ENCODE measurements at regions not wholly inside any gene's neighbourhood (a gene's known extent, or its start where the extent isn't known, plus 50 kb on each side); places are given as distances from the start of the nearest gene placed in this dataset.
A peak's percentile ranks its signal among the peaks of the same experiment; 100 is the strongest.
"Not testable (repeated sequence)": the region's sequence is repeated elsewhere in the genome, so short reads cannot be mapped to it uniquely, and the experiment has no call there.

- Histone ChIP-seq H3K36me3 (ENCODE audit: control insufficient read depth in 4 of 4, insufficient read depth in 4 of 4, low read length in 4 of 4) (no peaks in the 10 kb centered on the region), H3K4me1 (ENCODE audit: control insufficient read depth in 5 of 5, insufficient read depth in 5 of 5, low read length in 5 of 5) (peaks cover 0 to 5% (median 0%) of the 10 kb centered on the region in 5 donors), H3K27me3 (ENCODE audit: control insufficient read depth in 3 of 3, insufficient read depth in 3 of 3, low read length in 2 of 3) (peaks cover 0 to 4% (median 0%) of the 10 kb centered on the region in 3 donors), H3K27ac (ENCODE audit: low read depth in 1 of 2, low read length in 1 of 2) (no peak overlapping the region), H3K4me3 (no peak overlapping the region), H3K9ac (ENCODE audit: insufficient read depth in 1 of 2, low read length in 2 of 2) (no peak overlapping the region), H3K9me3 (ENCODE audit: control insufficient read depth in 4 of 4, insufficient read depth in 3 of 4, low read length in 3 of 4) (no peaks in the 10 kb centered on the region)
- 72 to 88% methylated on average over 6 of the region's 6 CpGs for WGBS, 2 donors
- no peak for ATAC-seq (ENCODE audit: insufficient read depth, low FRiP score)
- no peak for DNase-seq
- TF ChIP-seq CTCF (IDR thresholded peaks at IDR 0.05; ENCODE audit: control extremely low read depth, extremely low read depth) = no peak
These were observed 480.7 kb downstream of the CD83 start for GRCh38 chr6:14598017-14598864.

GRCh38 chr6:14600306-14600705 is 482.7 kb downstream of the CD83 start:
- not testable (repeated sequence) for H3K4me1 ChIP-seq (ENCODE audit: control insufficient read depth in 5 of 5, insufficient read depth in 5 of 5, low read length in 5 of 5); H3K27ac ChIP-seq (ENCODE audit: low read depth in 1 of 2, low read length in 1 of 2); H3K9me3 ChIP-seq (ENCODE audit: control insufficient read depth in 4 of 4, insufficient read depth in 3 of 4, low read length in 3 of 4); H3K36me3 ChIP-seq (ENCODE audit: control insufficient read depth in 4 of 4, insufficient read depth in 4 of 4, low read length in 4 of 4); ATAC-seq (ENCODE audit: insufficient read depth, low FRiP score); DNase-seq; H3K9ac ChIP-seq (ENCODE audit: insufficient read depth in 1 of 2, low read length in 2 of 2); H3K4me3 ChIP-seq; H3K27me3 ChIP-seq (ENCODE audit: control insufficient read depth in 3 of 3, insufficient read depth in 3 of 3, low read length in 2 of 3)
- 88 to 92% methylated on average over 8 of the region's 8 CpGs for WGBS, 2 donors

- ATAC-seq (ENCODE audit: insufficient read depth, low FRiP score) (no peak), DNase-seq (peak; percentile 15 to 42 (median 21))
- Histone ChIP-seq H3K4me1 (ENCODE audit: control insufficient read depth in 5 of 5, insufficient read depth in 5 of 5, low read length in 5 of 5) (peaks cover 0 to 5% (median 0%) of the 10 kb centered on the region in 5 donors), H3K9me3 (ENCODE audit: control insufficient read depth in 4 of 4, insufficient read depth in 3 of 4, low read length in 3 of 4) (no peaks in the 10 kb centered on the region), H3K27ac (ENCODE audit: low read depth in 1 of 2, low read length in 1 of 2) (no peak overlapping the region), H3K4me3 (no peak overlapping the region), H3K9ac (ENCODE audit: insufficient read depth in 1 of 2, low read length in 2 of 2) (no peak overlapping the region), H3K27me3 (ENCODE audit: control insufficient read depth in 3 of 3, insufficient read depth in 3 of 3, low read length in 2 of 3) (peaks cover 0 to 4% (median 0%) of the 10 kb centered on the region in 3 donors), H3K36me3 (ENCODE audit: control insufficient read depth in 4 of 4, insufficient read depth in 4 of 4, low read length in 4 of 4) (no peaks in the 10 kb centered on the region)
- no peak for TF ChIP-seq CTCF (IDR thresholded peaks at IDR 0.05; ENCODE audit: control extremely low read depth, extremely low read depth)
- 62 to 77% methylated on average over 7 of the region's 7 CpGs for WGBS, 2 donors
These were observed 483.9 kb downstream of the CD83 start for GRCh38 chr6:14601490-14601889.

- no peak overlapping the region for H3K4me3 ChIP-seq
- no peak overlapping the region for H3K27ac ChIP-seq (ENCODE audit: low read depth in 1 of 2, low read length in 1 of 2)
- H3K9me3 ChIP-seq (ENCODE audit: control insufficient read depth in 4 of 4, insufficient read depth in 3 of 4, low read length in 3 of 4) = no peaks in the 10 kb centered on the region
- WGBS, 2 donors = 97% methylated on average over 5 of the region's 5 CpGs
- no peaks in the 10 kb centered on the region for H3K36me3 ChIP-seq (ENCODE audit: control insufficient read depth in 4 of 4, insufficient read depth in 4 of 4, low read length in 4 of 4)
- no peak overlapping the region for H3K9ac ChIP-seq (ENCODE audit: insufficient read depth in 1 of 2, low read length in 2 of 2)
- ATAC-seq (ENCODE audit: insufficient read depth, low FRiP score) (no peak), DNase-seq (no peak)
- TF ChIP-seq CTCF (IDR thresholded peaks at IDR 0.05; ENCODE audit: control extremely low read depth, extremely low read depth) = no peak
- peaks cover 0 to 5% (median 0%) of the 10 kb centered on the region in 5 donors for H3K4me1 ChIP-seq (ENCODE audit: control insufficient read depth in 5 of 5, insufficient read depth in 5 of 5, low read length in 5 of 5)
- H3K27me3 ChIP-seq (ENCODE audit: control insufficient read depth in 3 of 3, insufficient read depth in 3 of 3, low read length in 2 of 3) = peaks cover 0 to 4% (median 0%) of the 10 kb centered on the region in 3 donors
These were observed 488.8 kb downstream of the CD83 start for GRCh38 chr6:14606353-14606752.
